HG03095 (cell line): ENCODE measurements at regions not wholly inside any gene's neighbourhood (a gene's known extent, or its start where the extent isn't known, plus 50 kb on each side); places are given as distances from the start of the nearest gene placed in this dataset.

Source experiments
- ATAC-seq: cut with Tn5 transposase; IDR thresholded peaks from one replicate; pipeline ENCODE4 v1.9.1; 2021; ENCODE audit warnings: moderate library complexity; ENCODE audit not compliant: unreplicated experiment

GRCh38 chr1:73662526-73662925 is 535.5 kb downstream of the LRRIQ3 start:
- ATAC-seq = no peak

GRCh38 chr1:73659136-73659535 is 538.8 kb downstream of the LRRIQ3 start:
- ATAC-seq = no peak

GRCh38 chr1:73654714-73655113 is 543.3 kb downstream of the LRRIQ3 start:
- no peak for ATAC-seq

GRCh38 chr1:73644198-73644597 is 553.8 kb downstream of the LRRIQ3 start:
- ATAC-seq = no peak

GRCh38 chr1:73639494-73639893 is 558.5 kb downstream of the LRRIQ3 start:
- ATAC-seq = no peak

GRCh38 chr1:73637264-73637663 is 560.7 kb downstream of the LRRIQ3 start:
- ATAC-seq = no peak

- no peak for ATAC-seq
Observed at GRCh38 chr1:73635021-73635420, 563.0 kb downstream of the LRRIQ3 start.

GRCh38 chr1:73627723-73628122 is 570.3 kb downstream of the LRRIQ3 start:
- ATAC-seq = no peak

GRCh38 chr1:73626326-73626725 is 571.6 kb downstream of the LRRIQ3 start:
- no peak for ATAC-seq

GRCh38 chr1:73623946-73624345 is 574.0 kb downstream of the LRRIQ3 start:
- ATAC-seq = no peak

GRCh38 chr1:73617145-73617544 is 580.8 kb downstream of the LRRIQ3 start:
- no peak for ATAC-seq

GRCh38 chr1:73611681-73612080 is 586.3 kb downstream of the LRRIQ3 start:
- ATAC-seq = no peak

- ATAC-seq = no peak
Observed at GRCh38 chr1:73604739-73605138, 593.2 kb downstream of the LRRIQ3 start.

GRCh38 chr1:73604211-73604610 is 593.8 kb downstream of the LRRIQ3 start:
- ATAC-seq = no peak

GRCh38 chr1:73593804-73594203 is 604.2 kb downstream of the LRRIQ3 start:
- no peak for ATAC-seq

GRCh38 chr1:73593364-73593763 is 604.6 kb downstream of the LRRIQ3 start:
- ATAC-seq = no peak

GRCh38 chr1:73587080-73587479 is 610.9 kb downstream of the LRRIQ3 start:
- no peak for ATAC-seq

- ATAC-seq = no peak
Observed at GRCh38 chr1:73577206-73577605, 620.8 kb downstream of the LRRIQ3 start.

GRCh38 chr1:73576083-73576482 is 621.9 kb downstream of the LRRIQ3 start:
- no peak for ATAC-seq

GRCh38 chr1:73564294-73564693 is 633.7 kb downstream of the LRRIQ3 start:
- ATAC-seq = no peak

- ATAC-seq = no peak
Observed at GRCh38 chr1:73556270-73556669, 641.7 kb downstream of the LRRIQ3 start.

GRCh38 chr1:73537400-73537799 is 660.6 kb downstream of the LRRIQ3 start:
- ATAC-seq = no peak

- ATAC-seq = no peak
Observed at GRCh38 chr1:73517603-73518191, 680.3 kb downstream of the LRRIQ3 start.
